H1 (cell line): ENCODE measurements at regions not wholly inside any gene's neighbourhood (a gene's known extent, or its start where the extent isn't known, plus 50 kb on each side); places are given as distances from the start of the nearest gene placed in this dataset.

Source experiments
- CTCF ChIA-PET: fragments of 300-600 bp; sonication (Branson Sonifier 250); formaldehyde crosslinking; loops from one replicate; lab custom pipeline; 2021; ENCODE audit not compliant: partially characterized antibody; lab: Charles Lee
- POLR2A ChIA-PET: fragments of 300-600 bp; sonication (Branson Sonifier 250); formaldehyde crosslinking; loops from one replicate; lab custom pipeline; 2021; ENCODE audit warnings: inconsistent platforms; ENCODE audit not compliant: partially characterized antibody; lab: Charles Lee
- DNase-seq, 2 experiments: peaks; one replicate each; pipeline versions ENCODE4 v3.0.0 to v3.0.0-alpha.2; 2010 to 2022; ENCODE audit warnings: low spot score in 2 of 2, low read depth in 1 of 2, mixed read lengths in 1 of 2
- FAIRE-seq: peaks from 2 replicates; lab custom pipeline; 2011; peaks lifted over from hg19 to GRCh38; lab: Jason Lieb, UNC
- H2AFZ ChIP-seq: 2 replicates; pipeline ENCODE4 v1.8.1; 2012; ENCODE audit warnings: low read length, inconsistent platforms
- H2AK5ac ChIP-seq: 2 replicates; pipeline ENCODE4 v1.6.1; 2013; ENCODE audit warnings: low read depth, low read length
- H2BK120ac ChIP-seq: replicated peaks from 2 replicates; pipeline ENCODE3; 2013; ENCODE audit warnings: low read depth, low read length, inconsistent platforms
- H2BK12ac ChIP-seq: 2 replicates; pipeline ENCODE4 v1.6.1; 2013; ENCODE audit warnings: low read depth, low read length
- H2BK15ac ChIP-seq: 2 replicates; pipeline ENCODE4 v1.6.1; 2013; ENCODE audit warnings: low read length
- H2BK20ac ChIP-seq: 2 replicates; pipeline ENCODE4 v1.6.1; 2013; ENCODE audit warnings: low read length
- H2BK5ac ChIP-seq: 2 replicates; pipeline ENCODE4 v1.6.1; 2013; ENCODE audit warnings: low read depth, low read length
- H3K14ac ChIP-seq: 2 replicates; pipeline ENCODE4 v1.6.1; 2013; ENCODE audit warnings: inconsistent platforms; ENCODE audit not compliant: insufficient read length
- H3K18ac ChIP-seq: 2 replicates; pipeline ENCODE4 v1.6.1; 2013; ENCODE audit warnings: low read length; ENCODE audit errors: extremely low read depth
- H3K23ac ChIP-seq: 2 replicates; pipeline ENCODE4 v1.6.1; 2013; ENCODE audit warnings: inconsistent platforms; ENCODE audit not compliant: insufficient read length
- H3K23me2 ChIP-seq: 2 replicates; pipeline ENCODE4 v1.6.1; 2013; ENCODE audit warnings: low read depth, low read length
- H3K27ac ChIP-seq: 2 replicates; pipeline ENCODE4 v1.6.1; 2011; ENCODE audit warnings: low read depth, low read length, inconsistent platforms
- H3K27me3 ChIP-seq, 4 experiments: replicated peaks in 1 of 4; 1 replicate in 1 of 4; 2 replicates in 3 of 4; pipeline versions ENCODE4 v1.6.1 to v1.8.1; 2011 to 2013; ENCODE audit warnings: low read length in 3 of 4, mild to moderate bottlenecking in 3 of 4, inconsistent platforms in 2 of 4, mixed read lengths in 2 of 4, moderate library complexity in 1 of 4; ENCODE audit not compliant: control insufficient read depth in 3 of 4, insufficient read depth in 3 of 4; ENCODE audit errors: extremely low read depth in 1 of 4
- H3K36me3 ChIP-seq, 4 experiments: 2 replicates each; pipeline versions ENCODE4 v1.6.1 to v1.8.1; 2011 to 2013; ENCODE audit warnings: mild to moderate bottlenecking in 4 of 4, low read length in 3 of 4, moderate library complexity in 2 of 4, control low read depth in 1 of 4, inconsistent platforms in 1 of 4; ENCODE audit not compliant: insufficient read depth in 4 of 4, control insufficient read depth in 2 of 4
- H3K4ac ChIP-seq: replicated peaks from 2 replicates; pipeline ENCODE3; 2013; ENCODE audit warnings: low read length, low read depth, mixed read lengths, inconsistent platforms; ENCODE audit not compliant: insufficient read length
- H3K4me1 ChIP-seq, 4 experiments: replicated peaks in 1 of 4; 1 replicate in 1 of 4; 2 replicates in 3 of 4; pipeline versions ENCODE4 v1.6.1 to v1.8.1; 2011 to 2013; ENCODE audit warnings: low read length in 3 of 4, inconsistent platforms in 2 of 4, mixed read lengths in 1 of 4; ENCODE audit not compliant: insufficient read depth in 4 of 4, control insufficient read depth in 3 of 4
- H3K4me2 ChIP-seq, 2 experiments: 2 replicates each; pipeline versions ENCODE4 v1.6.1 to v1.8.1; 2011 to 2013; ENCODE audit warnings: low read depth in 2 of 2, low read length in 2 of 2, control low read depth in 1 of 2, inconsistent platforms in 1 of 2, mild to moderate bottlenecking in 1 of 2; ENCODE audit not compliant: insufficient read depth in 1 of 2
- H3K4me3 ChIP-seq, 4 experiments: fragments of 200-600, 300-600 bp in 1 of 4; sonication (generic), shearing (Covaris generic), sonication (Bioruptor Twin) in 1 of 4; 2 replicates each; pipeline versions ENCODE4 v1.5.1 to v1.8.1; 2011 to 2016; ENCODE audit warnings: low read length in 4 of 4, low read depth in 3 of 4, control low read depth in 2 of 4, inconsistent platforms in 2 of 4, mild to moderate bottlenecking in 2 of 4, mixed read lengths in 1 of 4, moderate library complexity in 1 of 4; ENCODE audit not compliant: insufficient read depth in 2 of 4; ENCODE audit errors: extremely low read depth in 1 of 4
- H3K56ac ChIP-seq: replicated peaks from 2 replicates; pipeline ENCODE3; 2013; ENCODE audit warnings: low read depth, mild to moderate bottlenecking, mixed read lengths, low read length, inconsistent platforms; ENCODE audit not compliant: insufficient read length
- H3K79me1 ChIP-seq: 2 replicates; pipeline ENCODE4 v1.6.1; 2013; ENCODE audit warnings: low read depth, low read length, control low read depth
- H3K79me2 ChIP-seq, 2 experiments: 2 replicates each; pipeline versions ENCODE4 v1.6.1 to v1.8.1; 2012 to 2013; ENCODE audit warnings: low read length in 2 of 2, mild to moderate bottlenecking in 2 of 2, inconsistent platforms in 1 of 2; ENCODE audit not compliant: insufficient read depth in 2 of 2, control insufficient read depth in 1 of 2
- H3K9ac ChIP-seq, 4 experiments: replicated peaks in 1 of 4; 1 replicate in 1 of 4; 2 replicates in 3 of 4; pipeline versions ENCODE4 v1.6.1 to v1.8.1; 2011 to 2013; ENCODE audit warnings: low read depth in 3 of 4, low read length in 3 of 4, control low read depth in 2 of 4, mild to moderate bottlenecking in 2 of 4, moderate library complexity in 2 of 4, inconsistent platforms in 1 of 4; ENCODE audit errors: extremely low read depth in 1 of 4
- H3K9me3 ChIP-seq, 2 experiments: 2 replicates each; pipeline versions ENCODE4 v1.6.1 to v1.8.1; 2012 to 2013; ENCODE audit warnings: mild to moderate bottlenecking in 2 of 2, moderate library complexity in 2 of 2, control low read depth in 1 of 2, inconsistent platforms in 1 of 2, low read depth in 1 of 2, low read length in 1 of 2, mixed read lengths in 1 of 2; ENCODE audit not compliant: insufficient read depth in 2 of 2
- H4K20me1 ChIP-seq, 2 experiments: replicated peaks in 1 of 2; 2 replicates each; pipeline versions ENCODE3 to v1.8.1; 2011 to 2013; ENCODE audit warnings: inconsistent platforms in 2 of 2, low read length in 2 of 2, mild to moderate bottlenecking in 1 of 2; ENCODE audit not compliant: insufficient read depth in 2 of 2, control insufficient read depth in 1 of 2
- H4K5ac ChIP-seq: 2 replicates; pipeline ENCODE4 v1.6.1; 2013; ENCODE audit warnings: low read length, low read depth, mixed read lengths, inconsistent platforms; ENCODE audit not compliant: insufficient read length
- H4K8ac ChIP-seq: 2 replicates; pipeline ENCODE4 v1.8.0; 2013; ENCODE audit warnings: mild to moderate bottlenecking, moderate library complexity, low read length, inconsistent platforms; ENCODE audit not compliant: insufficient read depth; ENCODE audit errors: extremely low read depth
- H4K91ac ChIP-seq: replicated peaks from 2 replicates; pipeline ENCODE3; 2013; ENCODE audit warnings: low read length, mixed read lengths, inconsistent platforms; ENCODE audit not compliant: insufficient read length
- BACH1 ChIP-seq: IDR thresholded peaks from 2 replicates; pipeline ENCODE4 v1.6.1; 2012; ENCODE audit warnings: low read length, improper control_type of control experiment
- EP300 ChIP-seq, 2 experiments: IDR thresholded peaks; 1 replicate in 1 of 2; 2 replicates in 1 of 2; pipeline ENCODE4 v1.6.1; 2011 to 2012; ENCODE audit warnings: low read depth in 2 of 2, low read length in 2 of 2, mild to moderate bottlenecking in 2 of 2, borderline replicate concordance in 1 of 2, inconsistent platforms in 1 of 2, moderate library complexity in 1 of 2
- NRF1 ChIP-seq: IDR thresholded peaks from 2 replicates; pipeline ENCODE4 v1.6.1; 2011; ENCODE audit warnings: mild to moderate bottlenecking, low read depth, low read length, improper control_type of control experiment
- POLR2A ChIP-seq, 2 experiments: IDR thresholded peaks; 1 replicate in 1 of 2; 2 replicates in 1 of 2; pipeline ENCODE4 v1.6.1; 2011; ENCODE audit warnings: low read depth in 2 of 2, low read length in 2 of 2, mild to moderate bottlenecking in 2 of 2; ENCODE audit errors: control extremely low read depth in 1 of 2
- POLR2AphosphoS5 ChIP-seq: IDR thresholded peaks from 2 replicates; pipeline ENCODE4 v1.6.1; 2011; ENCODE audit warnings: low read depth, low read length
- POU5F1 ChIP-seq: IDR thresholded peaks from 2 replicates; pipeline ENCODE4 v1.6.1; 2011; ENCODE audit warnings: low read depth, mild to moderate bottlenecking, low read length, moderate library complexity
- SAP30 ChIP-seq: fragments of 300-600 bp; sonication (generic); IDR thresholded peaks from 2 replicates; pipeline ENCODE4 v1.7.1; 2012; ENCODE audit warnings: low read length, moderate library complexity, mild to moderate bottlenecking, inconsistent platforms; ENCODE audit not compliant: insufficient read depth, insufficient replicate concordance
- TBP ChIP-seq: IDR thresholded peaks from 2 replicates; pipeline ENCODE4 v1.6.1; 2011; ENCODE audit warnings: low read depth, low read length, improper control_type of control experiment
- TCF12 ChIP-seq: IDR thresholded peaks from 2 replicates; pipeline ENCODE4 v1.6.1; 2011; ENCODE audit warnings: low read depth, mild to moderate bottlenecking, low read length
- TF ChIP-seq, protein P1 (sequence below): IDR thresholded peaks from 2 replicates; pipeline ENCODE4 v1.6.1; 2012; ENCODE audit warnings: low read length, inconsistent platforms

- no peak overlapping the region for H3K18ac ChIP-seq
- CTCF ChIA-PET = no interaction called here
- no peaks in the 10 kb centered on the region for H3K4me1 ChIP-seq
These were observed 126.2 kb upstream of the NR5A2 start for GRCh38 chr1:199901341-199901740.

More at GRCh38 chr1:199901341-199901740, 126.2 kb upstream of the NR5A2 start:
- Histone ChIP-seq H3K4ac (no peak overlapping the region), H3K27me3 (no peaks in the 10 kb centered on the region), H4K91ac (no peak overlapping the region), H3K79me2 (no peaks in the 10 kb centered on the region), H3K27ac (no peak overlapping the region), H2AFZ (no peak overlapping the region), H3K9me3 (peaks cover 0 to 3% of the 10 kb centered on the region in 2 experiments; a peak in 1 of 4 replicates), H2BK12ac (no peak overlapping the region), H3K36me3 (no peaks in the 10 kb centered on the region), H2BK5ac (no peak overlapping the region), H2AK5ac (no peak overlapping the region), H2BK120ac (no peak overlapping the region), H4K8ac (no peak overlapping the region), H3K4me2 (no peak overlapping the region), H2BK20ac (no peak overlapping the region), H3K14ac (no peak overlapping the region), H3K79me1 (no peaks in the 10 kb centered on the region), H2BK15ac (no peak overlapping the region), H3K23ac (no peak overlapping the region), H3K9ac (no peak overlapping the region), H4K5ac (no peak overlapping the region), H3K4me3 (no peak overlapping the region), H3K56ac (no peak overlapping the region), H4K20me1 (no peaks in the 10 kb centered on the region), H3K23me2 (no peaks in the 10 kb centered on the region)
- FAIRE-seq = no peak
- TF ChIP-seq EP300 (IDR thresholded peaks at IDR 0.05; ENCODE audit: borderline replicate concordance in 1 of 2, low read depth in 2 of 2, low read length in 2 of 2) = no peak
- TF ChIP-seq SAP30 = no peak
- TF ChIP-seq TCF12 = no peak
- TF ChIP-seq, protein P1, sequence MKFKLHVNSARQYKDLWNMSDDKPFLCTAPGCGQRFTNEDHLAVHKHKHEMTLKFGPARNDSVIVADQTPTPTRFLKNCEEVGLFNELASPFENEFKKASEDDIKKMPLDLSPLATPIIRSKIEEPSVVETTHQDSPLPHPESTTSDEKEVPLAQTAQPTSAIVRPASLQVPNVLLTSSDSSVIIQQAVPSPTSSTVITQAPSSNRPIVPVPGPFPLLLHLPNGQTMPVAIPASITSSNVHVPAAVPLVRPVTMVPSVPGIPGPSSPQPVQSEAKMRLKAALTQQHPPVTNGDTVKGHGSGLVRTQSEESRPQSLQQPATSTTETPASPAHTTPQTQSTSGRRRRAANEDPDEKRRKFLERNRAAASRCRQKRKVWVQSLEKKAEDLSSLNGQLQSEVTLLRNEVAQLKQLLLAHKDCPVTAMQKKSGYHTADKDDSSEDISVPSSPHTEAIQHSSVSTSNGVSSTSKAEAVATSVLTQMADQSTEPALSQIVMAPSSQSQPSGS = no peak
- no peak for TF ChIP-seq NRF1
- TF ChIP-seq POLR2A (IDR thresholded peaks at IDR 0.05; ENCODE audit: control extremely low read depth in 1 of 2, low read depth in 2 of 2, low read length in 2 of 2) = no peak
- TF ChIP-seq TBP = no peak
- no peak for TF ChIP-seq POU5F1
- no peak for TF ChIP-seq POLR2AphosphoS5
- TF ChIP-seq BACH1 = no peak
- no peak for DNase-seq
- POLR2A ChIA-PET = no interaction called here
